ENCODE measurements at regions not wholly inside any gene's neighbourhood (a gene's known extent, or its start where the extent isn't known, plus 50 kb on each side); places are given as distances from the start of the nearest gene placed in this dataset.

DNA sequence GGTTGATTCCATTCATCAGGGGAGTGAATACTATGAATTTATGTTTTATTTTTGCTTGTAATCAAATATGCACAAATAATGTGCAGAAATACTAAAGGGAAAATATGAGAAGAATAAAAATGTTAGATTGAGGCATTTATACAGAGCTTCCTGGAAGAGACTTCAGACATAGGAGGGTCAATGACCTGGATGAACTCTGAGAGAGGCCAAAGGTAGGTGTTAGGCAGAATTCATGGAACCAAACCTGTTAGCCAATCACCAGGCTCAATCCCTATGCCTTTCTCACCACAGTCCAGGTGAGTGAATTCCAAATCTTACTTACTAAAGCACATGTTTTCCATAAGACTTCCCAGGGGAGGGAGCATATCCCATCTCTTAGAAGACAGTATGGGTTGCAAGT, 130.4 kb upstream of the NTF3 start:
- Mint-ChIP-seq H3K27me3 (ENCODE audit: unreplicated experiment) (no peaks in the 10 kb centered on the region), H3K27ac (ENCODE audit: unreplicated experiment) (no peak overlapping the region), H3K36me3 (ENCODE audit: low read depth, unreplicated experiment) (no peaks in the 10 kb centered on the region), H3K9me3 (ENCODE audit: unreplicated experiment) (no peaks in the 10 kb centered on the region), H3K4me3 (ENCODE audit: unreplicated experiment) (no peak overlapping the region), H3K4me1 (ENCODE audit: unreplicated experiment) (no peaks in the 10 kb centered on the region)
- TF ChIP-seq, protein P1, sequence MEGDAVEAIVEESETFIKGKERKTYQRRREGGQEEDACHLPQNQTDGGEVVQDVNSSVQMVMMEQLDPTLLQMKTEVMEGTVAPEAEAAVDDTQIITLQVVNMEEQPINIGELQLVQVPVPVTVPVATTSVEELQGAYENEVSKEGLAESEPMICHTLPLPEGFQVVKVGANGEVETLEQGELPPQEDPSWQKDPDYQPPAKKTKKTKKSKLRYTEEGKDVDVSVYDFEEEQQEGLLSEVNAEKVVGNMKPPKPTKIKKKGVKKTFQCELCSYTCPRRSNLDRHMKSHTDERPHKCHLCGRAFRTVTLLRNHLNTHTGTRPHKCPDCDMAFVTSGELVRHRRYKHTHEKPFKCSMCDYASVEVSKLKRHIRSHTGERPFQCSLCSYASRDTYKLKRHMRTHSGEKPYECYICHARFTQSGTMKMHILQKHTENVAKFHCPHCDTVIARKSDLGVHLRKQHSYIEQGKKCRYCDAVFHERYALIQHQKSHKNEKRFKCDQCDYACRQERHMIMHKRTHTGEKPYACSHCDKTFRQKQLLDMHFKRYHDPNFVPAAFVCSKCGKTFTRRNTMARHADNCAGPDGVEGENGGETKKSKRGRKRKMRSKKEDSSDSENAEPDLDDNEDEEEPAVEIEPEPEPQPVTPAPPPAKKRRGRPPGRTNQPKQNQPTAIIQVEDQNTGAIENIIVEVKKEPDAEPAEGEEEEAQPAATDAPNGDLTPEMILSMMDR (IDR thresholded peaks at IDR 0.05; ENCODE audit: unreplicated experiment) = no peak
- no peak for DNase-seq (ENCODE audit: low spot score)

DNA sequence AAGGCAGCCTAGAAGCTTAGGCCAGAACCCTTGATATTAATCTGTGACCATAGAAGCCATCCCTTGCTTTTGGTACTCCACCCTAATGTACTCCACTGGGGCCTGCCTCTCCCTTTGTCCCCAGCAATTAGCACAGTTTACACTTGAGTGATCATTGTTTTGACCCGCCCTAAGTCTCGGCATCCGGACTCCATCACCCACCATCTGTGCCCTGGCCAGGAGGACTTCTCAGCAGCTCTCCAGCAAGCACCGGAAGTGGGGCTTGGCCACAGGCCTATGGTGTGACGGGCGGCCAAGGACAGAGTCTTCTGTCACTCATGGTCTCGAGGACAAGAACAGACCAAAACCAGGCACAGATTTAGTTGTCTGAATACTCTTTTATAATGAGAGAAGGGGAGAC, 126.5 kb upstream of the NTF3 start:
- TF ChIP-seq, protein P1 (IDR thresholded peaks at IDR 0.05; ENCODE audit: unreplicated experiment) = no peak
- no peaks in the 10 kb centered on the region for H3K27me3 Mint-ChIP-seq (ENCODE audit: unreplicated experiment)

DNA sequence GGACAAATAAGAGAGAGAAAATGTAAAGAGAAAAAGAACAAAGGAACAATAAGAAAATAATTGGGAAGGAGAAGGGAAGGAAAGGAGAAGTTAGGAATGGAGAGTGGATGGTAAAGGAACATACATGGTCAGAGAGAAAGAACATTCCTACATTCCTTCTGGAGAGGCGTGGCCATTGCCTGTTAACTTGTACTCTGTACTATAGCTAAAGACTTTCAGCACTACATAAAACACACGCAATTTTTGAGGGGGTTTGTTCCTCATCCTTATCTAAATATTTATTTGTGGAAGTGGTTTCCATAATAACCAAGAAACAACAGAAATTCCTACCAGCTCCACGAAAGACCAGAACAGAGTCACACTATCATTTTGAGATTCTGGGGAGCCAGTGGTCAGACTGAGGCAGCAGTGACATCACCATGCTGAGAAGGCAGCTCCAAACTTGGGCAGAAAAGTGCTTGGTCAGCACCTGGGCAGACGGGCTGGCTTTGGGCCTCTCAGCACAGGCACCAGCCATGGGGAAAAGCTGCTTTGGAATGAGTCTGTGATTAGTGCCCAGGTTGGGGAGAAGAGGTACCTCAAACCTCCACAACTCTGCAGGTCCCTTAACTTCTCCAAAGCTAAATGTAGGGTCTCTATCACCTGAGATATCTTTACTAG, 125.9 kb upstream of the NTF3 start:
- no peak for DNase-seq (ENCODE audit: low spot score)
- Mint-ChIP-seq H3K4me3 (ENCODE audit: unreplicated experiment) (no peak overlapping the region), H3K36me3 (ENCODE audit: low read depth, unreplicated experiment) (no peaks in the 10 kb centered on the region), H3K27ac (ENCODE audit: unreplicated experiment) (no peak overlapping the region), H3K4me1 (ENCODE audit: unreplicated experiment) (no peaks in the 10 kb centered on the region), H3K27me3 (ENCODE audit: unreplicated experiment) (no peaks in the 10 kb centered on the region), H3K9me3 (ENCODE audit: unreplicated experiment) (no peaks in the 10 kb centered on the region)
- TF ChIP-seq, protein P1 (IDR thresholded peaks at IDR 0.05; ENCODE audit: unreplicated experiment) = no peak

More for the DNA sequence above, 126.5 kb upstream of the NTF3 start:
- Mint-ChIP-seq H3K4me1 (ENCODE audit: unreplicated experiment) (no peaks in the 10 kb centered on the region), H3K27ac (ENCODE audit: unreplicated experiment) (no peak overlapping the region), H3K9me3 (ENCODE audit: unreplicated experiment) (no peaks in the 10 kb centered on the region), H3K36me3 (ENCODE audit: low read depth, unreplicated experiment) (no peaks in the 10 kb centered on the region), H3K4me3 (ENCODE audit: unreplicated experiment) (no peak overlapping the region)
- DNase-seq (ENCODE audit: low spot score) = no peak

DNA sequence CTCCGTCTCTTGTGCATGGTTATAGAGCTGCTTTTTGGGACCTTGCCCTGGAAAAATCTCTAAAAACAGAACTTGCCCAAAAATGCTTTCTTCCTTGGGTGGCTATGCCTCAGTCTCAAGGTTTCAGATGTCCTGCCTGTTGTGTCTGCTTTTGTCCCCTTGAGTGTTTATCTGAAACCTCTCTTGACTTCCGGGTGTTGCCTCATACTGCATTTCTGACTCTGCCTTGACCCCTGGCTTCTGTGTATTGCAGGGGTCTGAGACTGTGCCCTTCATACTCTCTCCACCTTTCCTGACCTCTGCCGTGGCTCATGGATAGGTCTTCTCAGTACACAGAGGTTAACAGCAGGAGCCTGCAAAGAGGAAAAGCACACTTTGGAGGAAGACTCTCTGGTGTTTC, 124.8 kb upstream of the NTF3 start:
- TF ChIP-seq, protein P1 (IDR thresholded peaks at IDR 0.05; ENCODE audit: unreplicated experiment) = no peak
- Mint-ChIP-seq H3K9me3 (ENCODE audit: unreplicated experiment) (no peaks in the 10 kb centered on the region), H3K27ac (ENCODE audit: unreplicated experiment) (no peak overlapping the region), H3K4me1 (ENCODE audit: unreplicated experiment) (no peaks in the 10 kb centered on the region), H3K36me3 (ENCODE audit: low read depth, unreplicated experiment) (no peaks in the 10 kb centered on the region), H3K4me3 (ENCODE audit: unreplicated experiment) (no peak overlapping the region), H3K27me3 (ENCODE audit: unreplicated experiment) (no peaks in the 10 kb centered on the region)
- no peak for DNase-seq (ENCODE audit: low spot score)

DNA sequence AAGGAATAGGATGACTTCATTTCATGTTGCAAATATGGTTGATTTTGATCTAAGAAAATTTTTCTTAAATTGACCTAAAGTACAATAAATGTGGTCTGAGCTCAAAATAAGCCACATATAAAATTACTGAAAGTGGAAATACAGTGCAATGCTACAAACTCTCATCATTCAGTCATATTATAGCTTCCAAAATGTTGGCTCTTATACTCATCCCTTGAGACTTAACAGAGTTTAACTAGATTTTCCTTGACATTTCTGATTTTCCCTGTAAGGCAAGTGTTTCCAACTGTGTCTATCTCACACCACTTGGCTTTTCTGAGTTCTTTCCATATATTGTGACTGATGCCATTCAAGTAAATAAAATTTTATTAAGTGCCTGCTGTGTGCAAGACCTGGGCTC, 123.7 kb upstream of the NTF3 start:
- no peak for DNase-seq (ENCODE audit: low spot score)
- Mint-ChIP-seq H3K4me1 (ENCODE audit: unreplicated experiment) (no peaks in the 10 kb centered on the region), H3K4me3 (ENCODE audit: unreplicated experiment) (no peak overlapping the region), H3K27me3 (ENCODE audit: unreplicated experiment) (no peaks in the 10 kb centered on the region), H3K27ac (ENCODE audit: unreplicated experiment) (no peak overlapping the region), H3K9me3 (ENCODE audit: unreplicated experiment) (no peaks in the 10 kb centered on the region), H3K36me3 (ENCODE audit: low read depth, unreplicated experiment) (no peaks in the 10 kb centered on the region)
- TF ChIP-seq, protein P1 (IDR thresholded peaks at IDR 0.05; ENCODE audit: unreplicated experiment) = no peak
